GM12878 (cell line): ENCODE measurements at regions not wholly inside any gene's neighbourhood (a gene's known extent, or its start where the extent isn't known, plus 50 kb on each side); places are given as distances from the start of the nearest gene placed in this dataset.

Source experiments
- ATAC-seq: fragments of 200-7000 bp; cut with Tn5 transposase; 3 replicates; pipeline ENCODE4 v1.9.1; 2020; ENCODE audit warnings: mild to moderate bottlenecking, moderate library complexity
- BruUV-seq: library from RNA; stranded (reverse); fragments of 400-500 nt; replicated peaks from 2 replicates; lab custom pipeline; 2021; lab: Mats Ljungman, UMichigan
- CTCF ChIA-PET: fragments of 300-600 bp; sonication (Branson Sonifier 250); formaldehyde crosslinking; extraction: SDS; loops from one replicate; lab custom pipeline; 2021; ENCODE audit warnings: inconsistent platforms; lab: Yijun Ruan, JAX
- POLR2A ChIA-PET: fragments of 350-600 bp; formaldehyde crosslinking; extraction: SDS; loops from one replicate; lab custom pipeline; 2021; ENCODE audit warnings: inconsistent platforms; lab: Charles Lee
- RAD21 ChIA-PET: fragments of 300-600 bp; sonication (Branson Sonifier 250); formaldehyde crosslinking; loops from one replicate; lab custom pipeline; 2023; ENCODE audit warnings: antibody characterized with exemption; ENCODE audit not compliant: unreplicated experiment; lab: Charles Lee
- SMC1A ChIA-PET: fragments of 300-600 bp; sonication (Branson Sonifier 250); formaldehyde crosslinking; loops from one replicate; lab custom pipeline; 2023; ENCODE audit not compliant: unreplicated experiment, uncharacterized antibody; lab: Charles Lee
- DNase-seq: peaks from one replicate; pipeline ENCODE4 v3.0.0-alpha.2; 2011; ENCODE audit warnings: low read depth, low spot score
- FAIRE-seq: peaks from 3 replicates; lab custom pipeline; 2011; peaks lifted over from hg19 to GRCh38; lab: Jason Lieb, UNC
- H2AFZ ChIP-seq: 2 replicates; pipeline ENCODE4 v1.6.0; 2011; ENCODE audit warnings: low read depth, low read length, control low read depth; ENCODE audit not compliant: control insufficient read depth
- H3K27ac ChIP-seq: 2 replicates; pipeline ENCODE4 v1.5.1; 2011; ENCODE audit warnings: control low read depth; ENCODE audit not compliant: control insufficient read depth, insufficient read depth
- H3K27me3 ChIP-seq, 2 experiments: replicated peaks in 1 of 2; 2 replicates each; pipeline versions ENCODE4 v1.6.0 to v1.6.1; 2011; ENCODE audit warnings: low read length in 1 of 2; ENCODE audit not compliant: control insufficient read depth in 2 of 2, insufficient read depth in 2 of 2
- H3K36me3 ChIP-seq, 2 experiments: 2 replicates each; pipeline ENCODE4 v1.5.1; 2011; ENCODE audit warnings: low read length in 1 of 2; ENCODE audit not compliant: control insufficient read depth in 2 of 2, insufficient read depth in 2 of 2
- H3K4me1 ChIP-seq: 2 replicates; pipeline ENCODE4 v1.6.1; 2011; ENCODE audit warnings: mild to moderate bottlenecking, low read length, moderate library complexity, mixed read lengths; ENCODE audit not compliant: control insufficient read depth, insufficient read depth
- H3K4me2 ChIP-seq: 2 replicates; pipeline ENCODE4 v1.6.0; 2011; ENCODE audit warnings: control low read depth; ENCODE audit not compliant: control insufficient read depth, insufficient read depth
- H3K4me3 ChIP-seq: fragments of 200-600 bp; sonication (generic); 2 replicates; pipeline ENCODE4 v1.5.1; 2016
- H3K79me2 ChIP-seq: 2 replicates; pipeline ENCODE4 v1.6.0; 2011; ENCODE audit warnings: low read length; ENCODE audit not compliant: control insufficient read depth, insufficient read depth
- H3K9ac ChIP-seq: 2 replicates; pipeline ENCODE4 v1.8.0; 2011; ENCODE audit warnings: low read length, control low read depth, mixed read lengths; ENCODE audit not compliant: control insufficient read depth, insufficient read depth
- H3K9me3 ChIP-seq: replicated peaks from 3 replicates; pipeline ENCODE4 v1.5.1; 2011; ENCODE audit warnings: mild to moderate bottlenecking, low read length; ENCODE audit not compliant: control insufficient read depth, insufficient read depth
- H4K20me1 ChIP-seq: 2 replicates; pipeline ENCODE4 v1.6.0; 2011; ENCODE audit not compliant: control insufficient read depth, insufficient read depth
- BACH1 ChIP-seq: fragments of 450-650 bp; IDR thresholded peaks from 2 replicates; pipeline ENCODE4 v1.6.1; 2017; ENCODE audit warnings: mild to moderate bottlenecking, borderline replicate concordance
- CBX5 ChIP-seq: sonication (generic); IDR thresholded peaks from 2 replicates; pipeline ENCODE4 v1.6.1; 2016; ENCODE audit warnings: low read depth, moderate library complexity, mild to moderate bottlenecking, inconsistent platforms
- NRF1 ChIP-seq: conservative IDR thresholded peaks from 2 replicates; pipeline ENCODE4 v1.6.1; 2011; ENCODE audit warnings: mild to moderate bottlenecking, low read depth, low read length, improper control_type of control experiment
- RFX5 ChIP-seq: IDR thresholded peaks from 2 replicates; pipeline ENCODE4 v1.6.1; 2011; ENCODE audit warnings: low read depth, low read length, improper control_type of control experiment
- SIN3A ChIP-seq: IDR thresholded peaks from 2 replicates; pipeline ENCODE4 v1.6.1; 2012; ENCODE audit warnings: low read depth, low read length, improper control_type of control experiment
- TAF1 ChIP-seq: IDR thresholded peaks from 2 replicates; pipeline ENCODE4 v1.6.1; 2011; ENCODE audit warnings: mild to moderate bottlenecking, low read depth, low read length, borderline replicate concordance
- TBL1XR1 ChIP-seq: IDR thresholded peaks from 2 replicates; pipeline ENCODE4 v1.6.1; 2012; ENCODE audit warnings: low read depth, low read length, improper control_type of control experiment
- ZNF24 ChIP-seq: fragments of 450-650 bp; IDR thresholded peaks from 2 replicates; pipeline ENCODE4 v1.6.1; 2017; ENCODE audit warnings: antibody characterized with exemption, mild to moderate bottlenecking
- in situ Hi-C: fragments of 300-500 bp; cut with MboI; formaldehyde crosslinking; loops from 9 replicates; pipeline ENCODE4 v1.14.3; 2018; ENCODE audit warnings: mixed read lengths
- intact Hi-C: fragments of 100-400 bp; cut with micrococcal nuclease; formaldehyde crosslinking; loops from one replicate; pipeline ENCODE4 v1.14.2; 2022; ENCODE audit not compliant: unreplicated experiment
- TF ChIP-seq, protein P1 (sequence below): fragments of 450-650 bp; IDR thresholded peaks from 2 replicates; pipeline ENCODE4 v1.6.1; 2017; ENCODE audit warnings: low read depth, mild to moderate bottlenecking, moderate library complexity
- TF ChIP-seq, protein P2 (sequence below): IDR thresholded peaks from 2 replicates; pipeline ENCODE4 v1.6.1; 2011; ENCODE audit warnings: low read depth, mild to moderate bottlenecking, low read length, moderate library complexity, borderline replicate concordance; ENCODE audit errors: extremely low read depth
- TF ChIP-seq, protein P3 (sequence below): fragments of 450-650 bp; IDR thresholded peaks from 2 replicates; pipeline ENCODE4 v1.6.1; 2017; ENCODE audit warnings: mild to moderate bottlenecking, moderate library complexity
- TF ChIP-seq, protein P4 (sequence below): fragments of 450-650 bp; formaldehyde crosslinking; IDR thresholded peaks from 2 replicates; pipeline ENCODE4 v1.4.0; 2022; ENCODE audit warnings: mild to moderate bottlenecking, moderate library complexity
- TF ChIP-seq, protein P5 (sequence below): IDR thresholded peaks from 2 replicates; pipeline ENCODE4 v1.6.1; 2012; ENCODE audit warnings: low read length, inconsistent platforms

DNA sequence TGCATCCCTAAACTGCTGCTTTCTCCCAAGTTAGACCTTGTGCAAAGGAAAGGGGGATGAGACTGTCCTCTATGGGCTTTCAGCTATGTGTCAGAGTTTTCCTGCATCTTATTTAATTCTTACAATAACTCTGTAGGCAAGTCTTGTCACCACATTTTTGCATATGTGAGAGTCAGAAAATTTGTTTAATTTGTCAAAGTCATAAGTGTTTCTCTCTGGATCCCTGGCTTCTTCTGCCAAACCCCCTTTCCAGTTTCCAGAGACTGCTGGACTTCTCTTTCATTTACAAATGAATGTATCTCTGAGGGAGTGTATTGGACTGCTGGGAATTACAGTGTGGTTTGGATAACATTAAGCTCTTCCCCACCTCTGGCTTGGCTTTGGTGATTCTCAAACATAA is 877.6 kb upstream of the SEL1L start:
- no peak for ATAC-seq
- SMC1A ChIA-PET = interaction anchor here (1.0 kb wide), 1 partner anchor 12 kb away, joined by 3 read pairs; no protein-coding TSS in a partner anchor
- BruUV-seq = no TSS peak
- H3K36me3 ChIP-seq = no peaks in the 10 kb centered on the region
- H3K9me3 ChIP-seq = no peaks in the 10 kb centered on the region
- CTCF ChIA-PET = no interaction called here
- no peak for DNase-seq
- H3K4me1 ChIP-seq = no peaks in the 10 kb centered on the region
- POLR2A ChIA-PET = no interaction called here
- FAIRE-seq = no peak
- RAD21 ChIA-PET = no interaction called here
- H3K4me3 ChIP-seq = no peak overlapping the region
- no peaks in the 10 kb centered on the region for H3K79me2 ChIP-seq
- no peak overlapping the region for H3K9ac ChIP-seq
- no peak overlapping the region for H3K4me2 ChIP-seq
- no peaks in the 10 kb centered on the region for H4K20me1 ChIP-seq
- H3K27me3 ChIP-seq = no peaks in the 10 kb centered on the region
- TF ChIP-seq ZNF24 = no peak
- TF ChIP-seq CBX5 = no peak
- no peak for TF ChIP-seq NRF1
- no peak for TF ChIP-seq SIN3A
- TF ChIP-seq, protein P1, sequence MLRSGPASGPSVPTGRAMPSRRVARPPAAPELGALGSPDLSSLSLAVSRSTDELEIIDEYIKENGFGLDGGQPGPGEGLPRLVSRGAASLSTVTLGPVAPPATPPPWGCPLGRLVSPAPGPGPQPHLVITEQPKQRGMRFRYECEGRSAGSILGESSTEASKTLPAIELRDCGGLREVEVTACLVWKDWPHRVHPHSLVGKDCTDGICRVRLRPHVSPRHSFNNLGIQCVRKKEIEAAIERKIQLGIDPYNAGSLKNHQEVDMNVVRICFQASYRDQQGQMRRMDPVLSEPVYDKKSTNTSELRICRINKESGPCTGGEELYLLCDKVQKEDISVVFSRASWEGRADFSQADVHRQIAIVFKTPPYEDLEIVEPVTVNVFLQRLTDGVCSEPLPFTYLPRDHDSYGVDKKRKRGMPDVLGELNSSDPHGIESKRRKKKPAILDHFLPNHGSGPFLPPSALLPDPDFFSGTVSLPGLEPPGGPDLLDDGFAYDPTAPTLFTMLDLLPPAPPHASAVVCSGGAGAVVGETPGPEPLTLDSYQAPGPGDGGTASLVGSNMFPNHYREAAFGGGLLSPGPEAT = no peak
- TF ChIP-seq, protein P2, sequence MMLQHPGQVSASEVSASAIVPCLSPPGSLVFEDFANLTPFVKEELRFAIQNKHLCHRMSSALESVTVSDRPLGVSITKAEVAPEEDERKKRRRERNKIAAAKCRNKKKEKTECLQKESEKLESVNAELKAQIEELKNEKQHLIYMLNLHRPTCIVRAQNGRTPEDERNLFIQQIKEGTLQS = no peak
- no peak for TF ChIP-seq BACH1
- TF ChIP-seq TAF1 = no peak
- TF ChIP-seq TBL1XR1 = no peak
- TF ChIP-seq, protein P3, sequence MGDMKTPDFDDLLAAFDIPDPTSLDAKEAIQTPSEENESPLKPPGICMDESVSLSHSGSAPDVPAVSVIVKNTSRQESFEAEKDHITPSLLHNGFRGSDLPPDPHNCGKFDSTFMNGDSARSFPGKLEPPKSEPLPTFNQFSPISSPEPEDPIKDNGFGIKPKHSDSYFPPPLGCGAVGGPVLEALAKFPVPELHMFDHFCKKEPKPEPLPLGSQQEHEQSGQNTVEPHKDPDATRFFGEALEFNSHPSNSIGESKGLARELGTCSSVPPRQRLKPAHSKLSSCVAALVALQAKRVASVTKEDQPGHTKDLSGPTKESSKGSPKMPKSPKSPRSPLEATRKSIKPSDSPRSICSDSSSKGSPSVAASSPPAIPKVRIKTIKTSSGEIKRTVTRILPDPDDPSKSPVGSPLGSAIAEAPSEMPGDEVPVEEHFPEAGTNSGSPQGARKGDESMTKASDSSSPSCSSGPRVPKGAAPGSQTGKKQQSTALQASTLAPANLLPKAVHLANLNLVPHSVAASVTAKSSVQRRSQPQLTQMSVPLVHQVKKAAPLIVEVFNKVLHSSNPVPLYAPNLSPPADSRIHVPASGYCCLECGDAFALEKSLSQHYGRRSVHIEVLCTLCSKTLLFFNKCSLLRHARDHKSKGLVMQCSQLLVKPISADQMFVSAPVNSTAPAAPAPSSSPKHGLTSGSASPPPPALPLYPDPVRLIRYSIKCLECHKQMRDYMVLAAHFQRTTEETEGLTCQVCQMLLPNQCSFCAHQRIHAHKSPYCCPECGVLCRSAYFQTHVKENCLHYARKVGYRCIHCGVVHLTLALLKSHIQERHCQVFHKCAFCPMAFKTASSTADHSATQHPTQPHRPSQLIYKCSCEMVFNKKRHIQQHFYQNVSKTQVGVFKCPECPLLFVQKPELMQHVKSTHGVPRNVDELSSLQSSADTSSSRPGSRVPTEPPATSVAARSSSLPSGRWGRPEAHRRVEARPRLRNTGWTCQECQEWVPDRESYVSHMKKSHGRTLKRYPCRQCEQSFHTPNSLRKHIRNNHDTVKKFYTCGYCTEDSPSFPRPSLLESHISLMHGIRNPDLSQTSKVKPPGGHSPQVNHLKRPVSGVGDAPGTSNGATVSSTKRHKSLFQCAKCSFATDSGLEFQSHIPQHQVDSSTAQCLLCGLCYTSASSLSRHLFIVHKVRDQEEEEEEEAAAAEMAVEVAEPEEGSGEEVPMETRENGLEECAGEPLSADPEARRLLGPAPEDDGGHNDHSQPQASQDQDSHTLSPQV = no peak
- TF ChIP-seq, protein P4, sequence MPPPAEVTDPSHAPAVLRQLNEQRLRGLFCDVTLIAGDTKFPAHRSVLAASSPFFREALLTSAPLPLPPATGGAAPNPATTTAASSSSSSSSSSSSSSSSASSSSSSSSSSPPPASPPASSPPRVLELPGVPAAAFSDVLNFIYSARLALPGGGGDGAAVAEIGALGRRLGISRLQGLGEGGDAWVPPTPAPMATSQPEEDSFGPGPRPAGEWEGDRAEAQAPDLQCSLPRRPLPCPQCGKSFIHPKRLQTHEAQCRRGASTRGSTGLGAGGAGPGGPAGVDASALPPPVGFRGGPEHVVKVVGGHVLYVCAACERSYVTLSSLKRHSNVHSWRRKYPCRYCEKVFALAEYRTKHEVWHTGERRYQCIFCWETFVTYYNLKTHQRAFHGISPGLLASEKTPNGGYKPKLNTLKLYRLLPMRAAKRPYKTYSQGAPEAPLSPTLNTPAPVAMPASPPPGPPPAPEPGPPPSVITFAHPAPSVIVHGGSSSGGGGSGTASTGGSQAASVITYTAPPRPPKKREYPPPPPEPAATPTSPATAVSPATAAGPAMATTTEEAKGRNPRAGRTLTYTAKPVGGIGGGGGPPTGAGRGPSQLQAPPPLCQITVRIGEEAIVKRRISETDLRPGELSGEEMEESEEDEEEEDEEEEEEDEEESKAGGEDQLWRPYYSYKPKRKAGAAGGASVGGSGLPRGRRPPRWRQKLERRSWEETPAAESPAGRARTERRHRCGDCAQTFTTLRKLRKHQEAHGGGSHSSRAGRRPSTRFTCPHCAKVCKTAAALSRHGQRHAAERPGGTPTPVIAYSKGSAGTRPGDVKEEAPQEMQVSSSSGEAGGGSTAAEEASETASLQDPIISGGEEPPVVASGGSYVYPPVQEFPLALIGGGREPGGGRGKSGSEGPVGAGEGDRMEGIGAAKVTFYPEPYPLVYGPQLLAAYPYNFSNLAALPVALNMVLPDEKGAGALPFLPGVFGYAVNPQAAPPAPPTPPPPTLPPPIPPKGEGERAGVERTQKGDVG (CRISPR knock-in tag) = no peak
- no peak for TF ChIP-seq RFX5
- TF ChIP-seq, protein P5, sequence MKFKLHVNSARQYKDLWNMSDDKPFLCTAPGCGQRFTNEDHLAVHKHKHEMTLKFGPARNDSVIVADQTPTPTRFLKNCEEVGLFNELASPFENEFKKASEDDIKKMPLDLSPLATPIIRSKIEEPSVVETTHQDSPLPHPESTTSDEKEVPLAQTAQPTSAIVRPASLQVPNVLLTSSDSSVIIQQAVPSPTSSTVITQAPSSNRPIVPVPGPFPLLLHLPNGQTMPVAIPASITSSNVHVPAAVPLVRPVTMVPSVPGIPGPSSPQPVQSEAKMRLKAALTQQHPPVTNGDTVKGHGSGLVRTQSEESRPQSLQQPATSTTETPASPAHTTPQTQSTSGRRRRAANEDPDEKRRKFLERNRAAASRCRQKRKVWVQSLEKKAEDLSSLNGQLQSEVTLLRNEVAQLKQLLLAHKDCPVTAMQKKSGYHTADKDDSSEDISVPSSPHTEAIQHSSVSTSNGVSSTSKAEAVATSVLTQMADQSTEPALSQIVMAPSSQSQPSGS = no peak
- H3K27ac ChIP-seq = no peak overlapping the region
- intact Hi-C loops (no loop called here), in situ Hi-C loops (no loop called here)
- H2AFZ ChIP-seq = no peak overlapping the region
